Fibroblast of villous mesenchyme (primary cell): ENCODE measurements at regions not wholly inside any gene's neighbourhood (a gene's known extent, or its start where the extent isn't known, plus 50 kb on each side); places are given as distances from the start of the nearest gene placed in this dataset.

ENCODE experiments used
- DNase-seq: peaks from one replicate; pipeline ENCODE4 v3.0.0-alpha.2; 2010; ENCODE audit warnings: low read depth
- H3K4me3 ChIP-seq: 2 replicates; pipeline ENCODE4 v1.5.1; 2011; ENCODE audit warnings: low read depth, mild to moderate bottlenecking, low read length
- TF ChIP-seq, protein P1 (sequence below): IDR thresholded peaks from 2 replicates; pipeline ENCODE4 v1.5.1; 2012; ENCODE audit warnings: low read depth, mild to moderate bottlenecking, low read length; ENCODE audit not compliant: insufficient read depth

GRCh38 chr7:121810831-121811672 is 61.9 kb upstream of the PTPRZ1 start:
- no peak overlapping the region for H3K4me3 ChIP-seq
- TF ChIP-seq, protein P1, sequence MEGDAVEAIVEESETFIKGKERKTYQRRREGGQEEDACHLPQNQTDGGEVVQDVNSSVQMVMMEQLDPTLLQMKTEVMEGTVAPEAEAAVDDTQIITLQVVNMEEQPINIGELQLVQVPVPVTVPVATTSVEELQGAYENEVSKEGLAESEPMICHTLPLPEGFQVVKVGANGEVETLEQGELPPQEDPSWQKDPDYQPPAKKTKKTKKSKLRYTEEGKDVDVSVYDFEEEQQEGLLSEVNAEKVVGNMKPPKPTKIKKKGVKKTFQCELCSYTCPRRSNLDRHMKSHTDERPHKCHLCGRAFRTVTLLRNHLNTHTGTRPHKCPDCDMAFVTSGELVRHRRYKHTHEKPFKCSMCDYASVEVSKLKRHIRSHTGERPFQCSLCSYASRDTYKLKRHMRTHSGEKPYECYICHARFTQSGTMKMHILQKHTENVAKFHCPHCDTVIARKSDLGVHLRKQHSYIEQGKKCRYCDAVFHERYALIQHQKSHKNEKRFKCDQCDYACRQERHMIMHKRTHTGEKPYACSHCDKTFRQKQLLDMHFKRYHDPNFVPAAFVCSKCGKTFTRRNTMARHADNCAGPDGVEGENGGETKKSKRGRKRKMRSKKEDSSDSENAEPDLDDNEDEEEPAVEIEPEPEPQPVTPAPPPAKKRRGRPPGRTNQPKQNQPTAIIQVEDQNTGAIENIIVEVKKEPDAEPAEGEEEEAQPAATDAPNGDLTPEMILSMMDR, result no peak
- DNase-seq, result no peak

- TF ChIP-seq, protein P1, result no peak
- H3K4me3 ChIP-seq, result no peak overlapping the region
- DNase-seq, result no peak
These were observed 65.9 kb upstream of the PTPRZ1 start for GRCh38 chr7:121807078-121807477.

DNA sequence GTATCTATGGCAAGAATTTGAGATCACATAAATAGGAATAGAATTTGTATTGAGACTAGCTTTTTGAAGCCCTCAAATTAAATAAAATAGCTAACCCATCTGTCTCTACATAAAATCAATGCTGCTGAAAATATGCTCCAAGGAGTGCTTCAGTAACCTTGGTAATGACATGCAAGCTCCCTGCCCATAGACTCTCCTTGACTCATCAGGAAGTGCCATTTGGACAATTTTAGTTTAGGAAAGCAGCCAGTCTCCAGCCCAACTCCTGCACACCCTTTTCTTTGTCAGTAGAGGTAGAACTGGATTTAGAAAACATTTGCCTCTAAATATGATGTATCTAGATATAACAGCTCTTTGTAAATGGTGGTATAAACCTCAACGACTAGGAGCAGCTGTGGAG is 69.9 kb upstream of the PTPRZ1 start:
- DNase-seq, result no peak
- no peak overlapping the region for H3K4me3 ChIP-seq
- TF ChIP-seq, protein P1, result no peak

- no peak for DNase-seq
- no peak overlapping the region for H3K4me3 ChIP-seq
- TF ChIP-seq, protein P1, result no peak
These were observed 71.9 kb upstream of the PTPRZ1 start for GRCh38 chr7:121800916-121801675.

GRCh38 chr7:121798896-121799295 is 74.1 kb upstream of the PTPRZ1 start:
- TF ChIP-seq, protein P1, result no peak
- H3K4me3 ChIP-seq, result no peak overlapping the region
- no peak for DNase-seq

- no peak overlapping the region for H3K4me3 ChIP-seq
- no peak for DNase-seq
- TF ChIP-seq, protein P1, result no peak
These were observed 74.5 kb upstream of the PTPRZ1 start for GRCh38 chr7:121798453-121798840.
